ENCODE measurements at regions not wholly inside any gene's neighbourhood (a gene's known extent, or its start where the extent isn't known, plus 50 kb on each side); places are given as distances from the start of the nearest gene placed in this dataset.

DNA sequence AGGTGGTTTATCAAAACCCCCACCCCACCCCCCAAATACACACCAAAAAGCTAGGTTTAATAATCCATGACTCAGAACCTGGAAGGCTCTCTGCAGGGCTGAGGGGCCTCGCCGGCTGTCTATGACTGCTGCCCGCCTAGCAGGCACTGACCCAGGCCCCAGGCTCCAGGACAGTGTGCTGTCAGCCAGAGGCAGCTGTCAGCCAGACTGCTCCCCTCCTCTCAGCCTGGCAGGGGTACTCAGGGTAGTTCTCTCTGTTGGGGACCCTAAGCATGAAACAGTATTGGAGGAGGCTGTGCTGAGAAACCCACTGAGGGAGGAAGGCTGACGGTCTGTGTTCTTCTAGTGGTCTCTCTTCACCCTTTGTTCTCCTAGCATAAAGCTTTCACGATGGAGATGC is 90.3 kb downstream of the CCDC185 start (continued):
- TF ChIP-seq ETS1 (IDR thresholded peaks at IDR 0.05): no peak

DNA sequence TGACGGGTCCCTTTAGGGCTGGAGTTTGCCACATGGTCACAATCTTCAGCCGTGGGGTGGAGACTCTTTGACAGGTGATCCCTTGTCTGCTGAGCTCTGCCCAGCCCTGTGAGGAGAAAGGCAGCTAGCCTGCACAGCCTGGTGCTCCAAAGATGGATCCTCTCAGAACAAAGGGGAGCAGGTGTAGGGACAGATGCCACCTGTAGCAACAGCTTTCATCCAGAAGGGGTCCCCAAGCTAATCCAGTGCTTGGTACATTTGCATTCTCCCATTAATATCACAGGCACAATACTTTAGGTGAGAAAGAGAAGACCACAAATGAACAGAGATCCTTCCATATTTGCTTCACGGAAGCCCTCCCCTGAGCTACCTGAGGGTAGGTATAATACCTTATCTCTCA is 93.2 kb downstream of the CCDC185 start:
- peak; percentile 76 for ATAC-seq
- Mint-ChIP-seq H3K27ac (no peak overlapping the region), H3K9me3 (no peaks in the 10 kb centered on the region), H3K27me3 (ENCODE audit: insufficient read depth, low read depth, poor library complexity) (peaks cover 3% of the 10 kb centered on the region), H3K4me3 (no peak overlapping the region), H3K4me1 (peaks cover 22% of the 10 kb centered on the region), H3K36me3 (ENCODE audit: low read depth) (0 out of 3 replicates have a peak, but pooled peaks cover 2% of the 10 kb centered on the region)
- Histone ChIP-seq H3F3A (replicated peaks; ENCODE audit: low read depth) (no peaks in the 10 kb centered on the region), H3K36me3 (ENCODE audit: insufficient read depth) (no peaks in the 10 kb centered on the region), H4K20me1 (replicated peaks; ENCODE audit: insufficient read depth) (no peaks in the 10 kb centered on the region), H3K27ac (ENCODE audit: low read depth) (no peak overlapping the region), H3K4me2 (no peak overlapping the region), H2AFZ (0 out of 2 replicates have a peak overlapping the region, but pooled peaks have one; percentile 43), H3K4me3 (no peak overlapping the region), H3K4me1 (ENCODE audit: insufficient read depth) (peaks cover 19% of the 10 kb centered on the region), H3K27me3 (ENCODE audit: insufficient read depth) (no peaks in the 10 kb centered on the region), H3K9me2 (ENCODE audit: insufficient read depth) (peaks cover 3% of the 10 kb centered on the region; the same call in 1 of the 2 replicates), H3K79me2 (replicated peaks; ENCODE audit: insufficient read depth) (no peaks in the 10 kb centered on the region)
- peak; percentile 32 for DNase-seq (ENCODE audit: low spot score)
- TF ChIP-seq JUNB (IDR thresholded peaks at IDR 0.05; ENCODE audit: unreplicated experiment) (no peak), CREB1 (CRISPR knock-in tag; IDR thresholded peaks at IDR 0.05; ENCODE audit: low read depth) (no peak), CTCF (conservative IDR thresholded peaks at IDR 0.05; ENCODE audit: low read depth in 2 of 2) (peak; percentile 39 to 42)

GRCh38 chr1:223486932-223487886 is 94.0 kb downstream of the CCDC185 start:
- Histone ChIP-seq H4K20me1 (replicated peaks; ENCODE audit: insufficient read depth) (no peaks in the 10 kb centered on the region), H3K36me3 (ENCODE audit: insufficient read depth) (no peaks in the 10 kb centered on the region), H3K4me2 (peak overlapping the region; percentile 25; the same call in 1 of the 2 replicates), H2AFZ (peak overlapping the region; percentile 33), H3K9me2 (ENCODE audit: insufficient read depth) (peaks cover 3% of the 10 kb centered on the region; the same call in 1 of the 2 replicates), H3K79me2 (replicated peaks; ENCODE audit: insufficient read depth) (no peaks in the 10 kb centered on the region), H3K4me1 (ENCODE audit: insufficient read depth) (peaks cover 19% of the 10 kb centered on the region), H3K27me3 (ENCODE audit: insufficient read depth) (no peaks in the 10 kb centered on the region), H3F3A (replicated peaks; ENCODE audit: low read depth) (no peaks in the 10 kb centered on the region), H3K27ac (ENCODE audit: low read depth) (no peak overlapping the region; the same call in 1 of the 2 replicates), H3K4me3 (no peak overlapping the region)
- H3K27me3 Mint-ChIP-seq (ENCODE audit: insufficient read depth, low read depth, poor library complexity): peaks cover 3% of the 10 kb centered on the region
- DNase-seq (ENCODE audit: low spot score): peak; percentile 25
- no peak overlapping the region; the same call in 2 of the 3 replicates for H3K4me3 Mint-ChIP-seq
- H3K27ac Mint-ChIP-seq: peak overlapping the region; percentile 20; the same call in 1 of the 2 replicates
- H3K36me3 Mint-ChIP-seq (ENCODE audit: low read depth): 0 out of 3 replicates have a peak, but pooled peaks cover 2% of the 10 kb centered on the region
- H3K9me3 Mint-ChIP-seq: no peaks in the 10 kb centered on the region
- peaks cover 22% of the 10 kb centered on the region for H3K4me1 Mint-ChIP-seq
- peak; percentile 46 for ATAC-seq
- TF ChIP-seq, protein P1, sequence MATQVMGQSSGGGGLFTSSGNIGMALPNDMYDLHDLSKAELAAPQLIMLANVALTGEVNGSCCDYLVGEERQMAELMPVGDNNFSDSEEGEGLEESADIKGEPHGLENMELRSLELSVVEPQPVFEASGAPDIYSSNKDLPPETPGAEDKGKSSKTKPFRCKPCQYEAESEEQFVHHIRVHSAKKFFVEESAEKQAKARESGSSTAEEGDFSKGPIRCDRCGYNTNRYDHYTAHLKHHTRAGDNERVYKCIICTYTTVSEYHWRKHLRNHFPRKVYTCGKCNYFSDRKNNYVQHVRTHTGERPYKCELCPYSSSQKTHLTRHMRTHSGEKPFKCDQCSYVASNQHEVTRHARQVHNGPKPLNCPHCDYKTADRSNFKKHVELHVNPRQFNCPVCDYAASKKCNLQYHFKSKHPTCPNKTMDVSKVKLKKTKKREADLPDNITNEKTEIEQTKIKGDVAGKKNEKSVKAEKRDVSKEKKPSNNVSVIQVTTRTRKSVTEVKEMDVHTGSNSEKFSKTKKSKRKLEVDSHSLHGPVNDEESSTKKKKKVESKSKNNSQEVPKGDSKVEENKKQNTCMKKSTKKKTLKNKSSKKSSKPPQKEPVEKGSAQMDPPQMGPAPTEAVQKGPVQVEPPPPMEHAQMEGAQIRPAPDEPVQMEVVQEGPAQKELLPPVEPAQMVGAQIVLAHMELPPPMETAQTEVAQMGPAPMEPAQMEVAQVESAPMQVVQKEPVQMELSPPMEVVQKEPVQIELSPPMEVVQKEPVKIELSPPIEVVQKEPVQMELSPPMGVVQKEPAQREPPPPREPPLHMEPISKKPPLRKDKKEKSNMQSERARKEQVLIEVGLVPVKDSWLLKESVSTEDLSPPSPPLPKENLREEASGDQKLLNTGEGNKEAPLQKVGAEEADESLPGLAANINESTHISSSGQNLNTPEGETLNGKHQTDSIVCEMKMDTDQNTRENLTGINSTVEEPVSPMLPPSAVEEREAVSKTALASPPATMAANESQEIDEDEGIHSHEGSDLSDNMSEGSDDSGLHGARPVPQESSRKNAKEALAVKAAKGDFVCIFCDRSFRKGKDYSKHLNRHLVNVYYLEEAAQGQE (IDR thresholded peaks at IDR 0.05; ENCODE audit: unreplicated experiment): no peak
- TF ChIP-seq CTCF (conservative IDR thresholded peaks at IDR 0.05; ENCODE audit: low read depth in 2 of 2) (no peak), ZNF331 (CRISPR knock-in tag; IDR thresholded peaks at IDR 0.05; ENCODE audit: low read depth) (no peak), JUNB (IDR thresholded peaks at IDR 0.05; ENCODE audit: unreplicated experiment) (no peak)
